ENCODE measurements at regions not wholly inside any gene's neighbourhood (a gene's known extent, or its start where the extent isn't known, plus 50 kb on each side); places are given as distances from the start of the nearest gene placed in this dataset.

DNA sequence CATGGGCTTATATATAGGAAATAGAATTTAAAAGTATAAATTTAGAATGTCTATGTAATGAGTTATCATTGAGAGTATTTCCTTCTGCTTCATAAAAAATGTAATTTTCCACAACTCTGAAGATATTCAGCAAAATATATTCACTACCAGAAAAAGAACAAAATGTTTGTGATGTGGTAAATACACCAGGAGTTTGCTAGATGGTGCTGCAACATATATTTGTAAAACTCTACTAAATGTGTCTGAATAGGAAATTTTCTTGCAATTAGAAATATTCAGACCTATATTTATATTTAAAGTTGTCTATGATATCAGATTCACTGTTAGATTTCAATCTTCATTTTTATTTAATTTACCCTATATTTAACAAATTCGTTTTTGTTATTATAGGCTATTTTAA, 201.1 kb downstream of the PPP1R3A start:
- H3K4me1 ChIP-seq (replicated peaks), result no peaks in the 10 kb centered on the region
- intact Hi-C loops (cut with DNase I), result no loop called here

DNA sequence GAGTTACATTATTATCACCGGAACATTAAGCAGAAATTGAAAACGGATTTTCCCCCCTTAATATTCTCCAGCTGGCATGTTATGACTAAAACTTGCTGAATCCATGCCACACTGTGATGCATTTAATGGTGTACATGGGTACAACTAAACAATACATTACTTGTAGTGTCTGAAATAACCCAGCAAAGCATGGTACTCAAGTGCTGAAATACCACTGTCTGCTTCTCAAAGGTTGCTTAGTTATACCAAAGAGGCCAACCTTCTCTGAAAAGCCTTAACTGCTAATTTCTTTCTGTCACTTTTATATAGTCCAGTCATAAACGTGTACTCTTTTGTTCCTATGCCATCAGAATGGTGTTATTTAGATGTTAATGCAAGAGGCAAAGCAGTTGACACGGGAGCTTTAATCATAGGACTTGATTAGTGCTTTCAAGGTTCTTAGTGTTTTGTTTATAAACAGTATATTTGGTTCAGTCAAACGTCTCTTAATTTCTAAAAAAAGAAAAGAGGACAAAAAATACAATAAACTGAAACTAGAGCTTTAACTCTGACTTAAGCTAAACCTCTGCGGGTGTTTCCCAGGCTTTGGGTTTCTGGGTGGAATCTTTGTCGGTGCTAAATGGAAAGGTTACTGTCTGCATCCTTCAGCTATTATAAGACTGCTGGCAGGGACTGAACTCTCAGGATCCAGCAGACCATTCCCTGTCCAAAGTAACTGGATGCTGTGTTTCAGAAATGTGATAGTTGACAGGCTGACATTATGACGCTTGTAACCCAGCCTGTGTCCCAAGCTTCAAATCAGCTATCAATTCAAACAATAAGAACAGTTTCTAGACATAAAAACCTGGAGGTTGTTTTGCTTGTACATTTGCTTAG, 202.6 kb downstream of the PPP1R3A start:
- intact Hi-C loops (cut with DNase I), result no loop called here
- no peaks in the 10 kb centered on the region for H3K27me3 ChIP-seq (replicated peaks; ENCODE audit: insufficient read depth)
- WGBS, result 32% methylated on average over 8 of the region's 8 CpGs
- H3K36me3 ChIP-seq, result no peaks in the 10 kb centered on the region
- no peak overlapping the region for H3K4me3 ChIP-seq
- TF ChIP-seq POLR2AphosphoS5 (IDR thresholded peaks at IDR 0.05) (no peak), POLR2A (IDR thresholded peaks at IDR 0.05) (no peak)
- TF ChIP-seq, protein P1, sequence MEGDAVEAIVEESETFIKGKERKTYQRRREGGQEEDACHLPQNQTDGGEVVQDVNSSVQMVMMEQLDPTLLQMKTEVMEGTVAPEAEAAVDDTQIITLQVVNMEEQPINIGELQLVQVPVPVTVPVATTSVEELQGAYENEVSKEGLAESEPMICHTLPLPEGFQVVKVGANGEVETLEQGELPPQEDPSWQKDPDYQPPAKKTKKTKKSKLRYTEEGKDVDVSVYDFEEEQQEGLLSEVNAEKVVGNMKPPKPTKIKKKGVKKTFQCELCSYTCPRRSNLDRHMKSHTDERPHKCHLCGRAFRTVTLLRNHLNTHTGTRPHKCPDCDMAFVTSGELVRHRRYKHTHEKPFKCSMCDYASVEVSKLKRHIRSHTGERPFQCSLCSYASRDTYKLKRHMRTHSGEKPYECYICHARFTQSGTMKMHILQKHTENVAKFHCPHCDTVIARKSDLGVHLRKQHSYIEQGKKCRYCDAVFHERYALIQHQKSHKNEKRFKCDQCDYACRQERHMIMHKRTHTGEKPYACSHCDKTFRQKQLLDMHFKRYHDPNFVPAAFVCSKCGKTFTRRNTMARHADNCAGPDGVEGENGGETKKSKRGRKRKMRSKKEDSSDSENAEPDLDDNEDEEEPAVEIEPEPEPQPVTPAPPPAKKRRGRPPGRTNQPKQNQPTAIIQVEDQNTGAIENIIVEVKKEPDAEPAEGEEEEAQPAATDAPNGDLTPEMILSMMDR (IDR thresholded peaks at IDR 0.05), result no peak
- H3K27ac ChIP-seq, result no peak overlapping the region
- no peaks in the 10 kb centered on the region for H3K9me3 ChIP-seq
- no peak for DNase-seq (ENCODE audit: low spot score)
- no peaks in the 10 kb centered on the region for H3K4me1 ChIP-seq (replicated peaks)

More for the DNA sequence above, 201.1 kb downstream of the PPP1R3A start:
- no peak overlapping the region for H3K4me3 ChIP-seq
- WGBS, result 87% methylated on average over 1 of the region's 1 CpG
- DNase-seq (ENCODE audit: low spot score), result no peak
- no peaks in the 10 kb centered on the region for H3K27me3 ChIP-seq (replicated peaks; ENCODE audit: insufficient read depth)
- no peaks in the 10 kb centered on the region for H3K36me3 ChIP-seq
- no peak overlapping the region for H3K27ac ChIP-seq
- TF ChIP-seq POLR2A (IDR thresholded peaks at IDR 0.05) (no peak), POLR2AphosphoS5 (IDR thresholded peaks at IDR 0.05) (no peak)
- TF ChIP-seq, protein P1 (IDR thresholded peaks at IDR 0.05), result no peak
- H3K9me3 ChIP-seq, result no peaks in the 10 kb centered on the region

DNA sequence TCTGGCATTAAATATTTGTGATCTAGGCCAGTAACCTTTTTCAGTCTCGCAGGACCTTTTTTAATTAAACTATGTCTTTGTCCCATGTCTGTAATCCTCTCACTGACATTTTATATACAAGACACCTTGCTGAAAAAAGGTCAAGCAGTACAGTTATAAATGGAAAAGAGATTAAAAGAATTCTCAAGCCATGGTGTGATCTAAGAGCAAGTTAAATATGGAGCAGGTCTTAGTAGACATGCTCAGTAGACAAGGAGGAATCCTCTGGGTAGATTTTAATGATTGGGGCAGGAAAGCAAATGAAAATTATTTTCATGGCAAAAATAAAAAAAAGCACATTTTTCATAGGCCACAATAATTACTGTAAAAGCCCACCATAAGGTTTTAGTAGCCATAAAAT, 203.5 kb downstream of the PPP1R3A start:
- TF ChIP-seq POLR2AphosphoS5 (IDR thresholded peaks at IDR 0.05) (no peak), POLR2A (IDR thresholded peaks at IDR 0.05) (no peak)
- TF ChIP-seq, protein P1 (IDR thresholded peaks at IDR 0.05), result no peak
- Histone ChIP-seq H3K4me3 (no peak overlapping the region), H3K36me3 (no peaks in the 10 kb centered on the region), H3K9me3 (no peaks in the 10 kb centered on the region), H3K4me1 (replicated peaks) (no peaks in the 10 kb centered on the region), H3K27me3 (replicated peaks; ENCODE audit: insufficient read depth) (no peaks in the 10 kb centered on the region), H3K27ac (no peak overlapping the region)
- DNase-seq (ENCODE audit: low spot score), result no peak
- intact Hi-C loops (cut with DNase I), result no loop called here
- WGBS, result 0% methylated on average over 1 of the region's 1 CpG

DNA sequence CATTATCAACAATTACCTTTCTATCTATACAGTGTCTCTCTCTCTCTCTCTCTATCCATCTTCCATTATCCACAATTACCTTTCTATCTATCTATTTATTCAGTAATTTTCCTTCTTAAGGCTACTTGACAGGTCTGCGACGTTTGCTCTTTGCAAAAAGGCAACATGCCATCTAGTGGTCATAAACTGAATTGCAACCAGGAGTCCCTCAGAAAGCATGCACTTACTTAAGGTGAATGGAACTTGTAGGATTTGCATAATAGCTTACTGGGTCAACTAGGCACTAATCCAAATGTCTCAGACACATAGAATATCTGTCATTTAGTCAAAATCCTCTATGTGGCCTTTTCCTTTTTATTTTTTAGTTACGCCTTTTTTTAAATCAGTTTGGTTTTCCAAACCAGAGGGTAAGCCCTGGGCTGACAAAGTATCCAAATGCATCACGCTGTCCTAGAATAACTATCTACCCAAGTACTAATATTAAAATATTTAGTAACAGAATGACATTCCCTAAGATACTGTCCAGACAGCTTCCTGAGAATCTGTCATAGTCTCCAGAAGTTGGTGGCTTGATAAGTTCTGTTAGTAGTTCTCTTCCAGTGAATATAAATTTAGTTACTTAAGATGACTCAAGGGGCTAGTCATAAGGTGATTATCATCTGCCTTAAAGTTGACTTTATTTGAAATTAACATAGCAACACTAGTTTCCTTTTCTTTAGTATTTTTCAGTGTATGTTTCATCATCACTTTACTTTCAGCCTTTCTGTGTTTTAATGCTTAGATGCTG, 208.3 kb downstream of the PPP1R3A start:
- H3K27me3 ChIP-seq (replicated peaks; ENCODE audit: insufficient read depth), result no peaks in the 10 kb centered on the region
- WGBS, result 42% methylated on average over 4 of the region's 4 CpGs

More for the DNA sequence above, 208.3 kb downstream of the PPP1R3A start:
- Histone ChIP-seq H3K9me3 (no peaks in the 10 kb centered on the region), H3K4me3 (no peak overlapping the region), H3K4me1 (replicated peaks) (no peaks in the 10 kb centered on the region), H3K36me3 (no peaks in the 10 kb centered on the region), H3K27ac (no peak overlapping the region)
- TF ChIP-seq, protein P1 (IDR thresholded peaks at IDR 0.05), result peak; percentile 52 to 72 (median 61)
- TF ChIP-seq POLR2AphosphoS5 (IDR thresholded peaks at IDR 0.05) (no peak), POLR2A (IDR thresholded peaks at IDR 0.05) (no peak)
- DNase-seq (ENCODE audit: low spot score), result peak; percentile 42
- intact Hi-C loops (cut with DNase I), result no loop called here
